PFSK-1 (cell line): ENCODE measurements at regions not wholly inside any gene's neighbourhood (a gene's known extent, or its start where the extent isn't known, plus 50 kb on each side); places are given as distances from the start of the nearest gene placed in this dataset.

Experiments used
- FOXP2 ChIP-seq: optimal IDR thresholded peaks from 2 replicates; pipeline ENCODE3; 2011; ENCODE audit warnings: borderline replicate concordance, control low read depth, inconsistent platforms; ENCODE audit not compliant: insufficient read depth; ENCODE audit errors: extremely low read length, extremely low read depth
- POLR2AphosphoS5 ChIP-seq: IDR thresholded peaks from 2 replicates; pipeline ENCODE4 v1.6.1; 2012; ENCODE audit warnings: low read depth, mild to moderate bottlenecking, control low read depth, low read length, moderate library complexity
- REST ChIP-seq, 2 experiments: IDR thresholded peaks; 2 replicates each; pipeline versions ENCODE4 v1.6.1 to v1.8.0; 2011 to 2012; ENCODE audit warnings: low read depth in 2 of 2, low read length in 2 of 2, control low read depth in 1 of 2, inconsistent platforms in 1 of 2, mild to moderate bottlenecking in 1 of 2, moderate library complexity in 1 of 2; ENCODE audit not compliant: insufficient read depth in 1 of 2
- SIN3A ChIP-seq: IDR thresholded peaks from 2 replicates; pipeline ENCODE4 v1.6.1; 2012; ENCODE audit warnings: mild to moderate bottlenecking, low read length, moderate library complexity, borderline replicate concordance; ENCODE audit not compliant: insufficient read depth
- TAF1 ChIP-seq: IDR thresholded peaks from 2 replicates; pipeline ENCODE4 v1.6.1; 2012; ENCODE audit warnings: low read length, control low read depth, borderline replicate concordance; ENCODE audit not compliant: insufficient read depth

DNA sequence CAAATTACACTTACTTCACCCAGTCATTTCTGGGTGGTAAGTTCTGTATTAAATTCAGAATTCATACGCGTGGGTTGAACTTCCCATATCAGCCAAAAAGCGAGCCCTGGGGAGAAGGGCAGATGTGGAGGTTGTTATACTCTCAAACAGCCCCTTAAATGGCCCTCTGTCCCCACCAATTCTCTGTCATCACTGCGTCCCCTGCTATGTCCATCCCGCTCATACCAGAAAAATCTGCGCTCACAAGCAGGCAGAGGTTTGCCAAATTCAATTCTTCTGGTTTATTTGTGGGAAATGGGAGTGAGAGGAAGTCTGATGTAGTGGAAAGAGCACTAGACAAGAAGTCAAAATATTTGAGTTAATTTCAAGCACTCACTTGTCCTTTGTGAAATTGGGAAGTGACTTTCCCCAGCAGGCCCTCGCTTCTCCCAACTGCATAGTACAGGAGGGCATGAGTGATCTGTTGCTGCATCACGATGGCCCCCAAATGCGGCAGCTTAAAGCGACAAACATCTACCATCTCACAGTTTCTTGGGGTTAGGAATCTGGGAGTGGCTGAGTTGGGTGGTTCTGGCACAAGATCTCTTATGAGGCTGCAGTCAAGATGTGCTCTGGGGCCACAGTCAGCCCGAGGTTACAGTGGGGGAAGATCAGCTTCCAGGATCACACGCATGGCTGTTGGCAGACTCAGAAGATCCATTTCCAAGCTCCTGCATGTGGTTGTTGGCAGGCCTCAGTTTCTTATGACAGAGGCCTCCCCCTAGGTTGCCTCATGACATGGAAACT, 67.7 kb downstream of the CPN2 start:
- TF ChIP-seq POLR2AphosphoS5 (no peak), REST (IDR thresholded peaks at IDR 0.05; ENCODE audit: insufficient read depth in 1 of 2, low read depth in 2 of 2, low read length in 2 of 2) (no peak), SIN3A (no peak), TAF1 (no peak), FOXP2 (no peak)

- TF ChIP-seq FOXP2 (no peak), POLR2AphosphoS5 (no peak), TAF1 (no peak), REST (IDR thresholded peaks at IDR 0.05; ENCODE audit: insufficient read depth in 1 of 2, low read depth in 2 of 2, low read length in 2 of 2) (no peak), SIN3A (no peak)
Observed at GRCh38 chr3:194284351-194284750, 66.8 kb downstream of the CPN2 start.

GRCh38 chr3:194285024-194285849, 65.9 kb downstream of the CPN2 start:
- TF ChIP-seq POLR2AphosphoS5: no peak
- TF ChIP-seq TAF1: no peak
- no peak for TF ChIP-seq SIN3A
- TF ChIP-seq FOXP2: no peak
- no peak for TF ChIP-seq REST (IDR thresholded peaks at IDR 0.05; ENCODE audit: insufficient read depth in 1 of 2, low read depth in 2 of 2, low read length in 2 of 2)

- TF ChIP-seq SIN3A (no peak), REST (IDR thresholded peaks at IDR 0.05; ENCODE audit: insufficient read depth in 1 of 2, low read depth in 2 of 2, low read length in 2 of 2) (no peak), POLR2AphosphoS5 (no peak), FOXP2 (no peak), TAF1 (no peak)
Observed at GRCh38 chr3:194285850-194286197, 65.3 kb downstream of the CPN2 start.
